B cell (primary cell): ENCODE measurements at regions not wholly inside any gene's neighbourhood (a gene's known extent, or its start where the extent isn't known, plus 50 kb on each side); places are given as distances from the start of the nearest gene placed in this dataset.

Experiments used
- ATAC-seq: fragments of 200-7000 bp; cut with Tn5 transposase; one replicate; pipeline ENCODE4 v1.10.0; 2021; ENCODE audit warnings: low read depth, mild to moderate bottlenecking, moderate number of reproducible peaks, moderate library complexity
- CTCF ChIA-PET: fragments of 350-600 bp; sonication (Branson Sonifier 250); formaldehyde crosslinking; loops from one replicate; lab custom pipeline; 2021; ENCODE audit warnings: antibody characterized with exemption, inconsistent platforms; lab: Charles Lee
- POLR2A ChIA-PET: fragments of 350-600 bp; sonication (Branson Sonifier 250); formaldehyde crosslinking; loops from one replicate; lab custom pipeline; 2021; ENCODE audit warnings: antibody characterized with exemption; lab: Charles Lee
- DNase-seq: peaks from one replicate; pipeline ENCODE4 v3.0.0; 2013
- H2AFZ ChIP-seq: 2 replicates; pipeline ENCODE4 v1.6.1; 2012; ENCODE audit warnings: mild to moderate bottlenecking, low read depth, low read length; ENCODE audit not compliant: insufficient read depth, poor library complexity, severe bottlenecking
- H3K27ac ChIP-seq, 2 donors: 1 replicate in 1 of 2; 2 replicates in 1 of 2; pipeline ENCODE4 v1.5.1; 2012 to 2013; ENCODE audit warnings: low read length in 2 of 2, mild to moderate bottlenecking in 2 of 2, moderate library complexity in 1 of 2
- H3K27me3 ChIP-seq, 4 experiments: fragments of 200-600 bp in 1 of 4; sonication (generic) in 1 of 4; replicated peaks in 1 of 4; 1 replicate in 2 of 4; 2 replicates in 2 of 4; pipeline versions ENCODE4 v1.6.1 to v1.7.0; 2013 to 2016; ENCODE audit warnings: low read length in 3 of 4, mild to moderate bottlenecking in 2 of 4, mixed read lengths in 1 of 4, moderate library complexity in 1 of 4; ENCODE audit not compliant: insufficient read depth in 4 of 4, control insufficient read depth in 3 of 4; ENCODE audit errors: control extremely low read depth in 1 of 4
- H3K36me3 ChIP-seq, 2 experiments: replicated peaks in 1 of 2; 1 replicate in 1 of 2; 2 replicates in 1 of 2; pipeline versions ENCODE4 v1.6.1 to v1.7.1; 2013; ENCODE audit warnings: low read length in 1 of 2; ENCODE audit not compliant: insufficient read depth in 2 of 2, control insufficient read depth in 1 of 2; ENCODE audit errors: control extremely low read depth in 1 of 2, extremely low read depth in 1 of 2
- H3K4me1 ChIP-seq, 2 donors: fragments of 200-600 bp in 1 of 2; sonication (generic) in 1 of 2; 1 replicate in 1 of 2; 2 replicates in 1 of 2; pipeline versions ENCODE4 v1.5.1 to v1.6.1; 2013 to 2017; ENCODE audit warnings: low read length in 2 of 2; ENCODE audit not compliant: control insufficient read depth in 2 of 2, insufficient read depth in 2 of 2
- H3K4me2 ChIP-seq: replicated peaks from 2 replicates; pipeline ENCODE3; 2012; ENCODE audit warnings: mild to moderate bottlenecking, low read depth, low read length; ENCODE audit not compliant: poor library complexity, severe bottlenecking
- H3K4me3 ChIP-seq, 5 experiments: fragments of 200-600 bp in 1 of 5; sonication (generic) in 1 of 5; 1 replicate in 3 of 5; 2 replicates in 2 of 5; pipeline versions ENCODE4 v1.5.1 to v1.7.0; 2011 to 2016; ENCODE audit warnings: low read length in 4 of 5, mild to moderate bottlenecking in 4 of 5, low read depth in 2 of 5, control low read depth in 1 of 5, moderate library complexity in 1 of 5; ENCODE audit not compliant: insufficient read depth in 1 of 5; ENCODE audit errors: control extremely low read depth in 1 of 5, extremely low read depth in 1 of 5
- H3K79me2 ChIP-seq: fragments of 200-600 bp; sonication (generic); one replicate; pipeline ENCODE4 v1.6.0; 2016; ENCODE audit warnings: low read length; ENCODE audit not compliant: control insufficient read depth, insufficient read depth
- H3K9ac ChIP-seq: fragments of 200-600 bp; sonication (generic); 2 replicates; pipeline ENCODE4 v1.6.1; 2017; ENCODE audit warnings: mild to moderate bottlenecking, low read length, moderate library complexity
- H3K9me3 ChIP-seq, 3 donors: one replicate each; pipeline versions ENCODE4 v1.6.1 to v1.7.1; 2013; ENCODE audit warnings: low read length in 2 of 3; ENCODE audit not compliant: control insufficient read depth in 2 of 3, insufficient read depth in 1 of 3; ENCODE audit errors: control extremely low read depth in 1 of 3
- H4K20me1 ChIP-seq: 2 replicates; pipeline ENCODE4 v1.6.0; 2012; ENCODE audit warnings: mild to moderate bottlenecking, low read length; ENCODE audit not compliant: insufficient read depth, control insufficient read depth, poor library complexity, severe bottlenecking
- H3K27ac Mint-ChIP-seq: one replicate; pipeline ENCODE4 v1.8.0; 2021; ENCODE audit warnings: mixed read lengths
- H3K27me3 Mint-ChIP-seq: one replicate; pipeline ENCODE4 v1.8.0; 2021; ENCODE audit warnings: mixed read lengths
- H3K4me1 Mint-ChIP-seq: one replicate; pipeline ENCODE4 v1.8.0; 2021; ENCODE audit warnings: mixed read lengths
- H3K4me3 Mint-ChIP-seq: one replicate; pipeline ENCODE4 v1.8.0; 2021; ENCODE audit warnings: mixed read lengths
- H3K9me3 Mint-ChIP-seq: one replicate; pipeline ENCODE4 v1.8.0; 2022; ENCODE audit warnings: mixed read lengths; ENCODE audit not compliant: insufficient read depth
- EZH2 ChIP-seq: IDR thresholded peaks from 2 replicates; pipeline ENCODE4 v1.6.1; 2012; ENCODE audit warnings: borderline replicate concordance, low read depth, mild to moderate bottlenecking, moderate library complexity, low read length; ENCODE audit not compliant: insufficient read depth, poor library complexity, severe bottlenecking
- WGBS: methylation state at CpG from one replicate; pipeline ENCODE4 v1.1.5; 2013; ENCODE audit warnings: missing lambda C conversion rate; ENCODE audit not compliant: insufficient coverage; 5-methylcytosine and 5-hydroxymethylcytosine counted together
- intact Hi-C: fragments of 100-400 bp; cut with micrococcal nuclease; formaldehyde crosslinking; loops from one replicate; pipeline ENCODE4 v1.10.0; 2022
- TF ChIP-seq, protein P1 (sequence below): fragments of 200-600 bp; IDR thresholded peaks from one replicate; pipeline ENCODE4 v1.8.0; 2022; ENCODE audit warnings: antibody characterized with exemption, mild to moderate bottlenecking

DNA sequence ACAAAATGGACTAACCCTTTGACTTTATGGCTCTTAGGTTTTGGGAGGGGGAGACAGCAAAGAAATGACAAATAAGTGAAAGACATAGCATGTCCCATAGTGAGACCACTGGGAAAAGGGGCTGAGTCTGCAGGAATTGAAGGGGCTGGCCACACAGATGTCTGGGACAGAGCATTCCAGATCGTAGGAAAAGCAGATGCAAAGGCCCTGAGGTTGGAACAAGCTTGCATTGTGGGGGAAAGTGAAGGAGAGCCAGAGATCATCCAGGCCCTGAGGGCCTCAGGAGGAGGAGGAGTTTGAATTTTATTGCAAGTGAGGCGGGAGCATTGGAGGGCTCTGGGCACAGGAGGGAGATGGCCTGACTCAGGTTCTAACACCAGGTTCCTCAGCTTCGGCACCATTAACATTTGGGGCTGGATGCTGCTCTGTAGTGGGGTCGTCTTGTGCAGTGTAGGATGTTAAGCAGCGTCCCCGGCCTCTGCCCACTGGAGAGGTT is 97.5 kb downstream of the CEBPB start:
- no peak for ATAC-seq
- Histone ChIP-seq H3K9me3 (no peaks in the 10 kb centered on the region), H3K9ac (no peak overlapping the region), H3K27ac (no peak overlapping the region), H3K4me2 (no peak overlapping the region), H3K36me3 (no peaks in the 10 kb centered on the region), H3K79me2 (no peaks in the 10 kb centered on the region), H3K4me1 (peaks cover 18 to 23% of the 10 kb centered on the region in 2 donors), H3K4me3 (no peak overlapping the region), H4K20me1 (no peaks in the 10 kb centered on the region), H2AFZ (no peak overlapping the region), H3K27me3 (peaks cover 0 to 5% (median 2%) of the 10 kb centered on the region in 4 experiments)
- no peaks in the 10 kb centered on the region for H3K9me3 Mint-ChIP-seq
- H3K4me3 Mint-ChIP-seq, result no peak overlapping the region
- 92% methylated on average over 4 of the region's 6 CpGs for WGBS
- CTCF ChIA-PET, result no interaction called here
- intact Hi-C loops, result no loop called here
- no peak for TF ChIP-seq EZH2
- TF ChIP-seq, protein P1, sequence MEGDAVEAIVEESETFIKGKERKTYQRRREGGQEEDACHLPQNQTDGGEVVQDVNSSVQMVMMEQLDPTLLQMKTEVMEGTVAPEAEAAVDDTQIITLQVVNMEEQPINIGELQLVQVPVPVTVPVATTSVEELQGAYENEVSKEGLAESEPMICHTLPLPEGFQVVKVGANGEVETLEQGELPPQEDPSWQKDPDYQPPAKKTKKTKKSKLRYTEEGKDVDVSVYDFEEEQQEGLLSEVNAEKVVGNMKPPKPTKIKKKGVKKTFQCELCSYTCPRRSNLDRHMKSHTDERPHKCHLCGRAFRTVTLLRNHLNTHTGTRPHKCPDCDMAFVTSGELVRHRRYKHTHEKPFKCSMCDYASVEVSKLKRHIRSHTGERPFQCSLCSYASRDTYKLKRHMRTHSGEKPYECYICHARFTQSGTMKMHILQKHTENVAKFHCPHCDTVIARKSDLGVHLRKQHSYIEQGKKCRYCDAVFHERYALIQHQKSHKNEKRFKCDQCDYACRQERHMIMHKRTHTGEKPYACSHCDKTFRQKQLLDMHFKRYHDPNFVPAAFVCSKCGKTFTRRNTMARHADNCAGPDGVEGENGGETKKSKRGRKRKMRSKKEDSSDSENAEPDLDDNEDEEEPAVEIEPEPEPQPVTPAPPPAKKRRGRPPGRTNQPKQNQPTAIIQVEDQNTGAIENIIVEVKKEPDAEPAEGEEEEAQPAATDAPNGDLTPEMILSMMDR, result no peak
- peaks cover 27% of the 10 kb centered on the region for H3K27me3 Mint-ChIP-seq
- no peak overlapping the region for H3K27ac Mint-ChIP-seq
- DNase-seq, result no peak
- peaks cover 20% of the 10 kb centered on the region for H3K4me1 Mint-ChIP-seq
- POLR2A ChIA-PET, result no interaction called here

GRCh38 chr20:50289581-50289980 is 99.0 kb downstream of the CEBPB start:
- Histone ChIP-seq H2AFZ (no peak overlapping the region), H3K4me3 (no peak overlapping the region), H3K27me3 (peaks cover 0 to 5% (median 2%) of the 10 kb centered on the region in 4 experiments), H3K27ac (no peak overlapping the region), H3K4me1 (peaks cover 18 to 23% of the 10 kb centered on the region in 2 donors), H3K9me3 (no peaks in the 10 kb centered on the region), H3K79me2 (no peaks in the 10 kb centered on the region), H3K4me2 (no peak overlapping the region), H3K36me3 (no peaks in the 10 kb centered on the region), H3K9ac (no peak overlapping the region), H4K20me1 (no peaks in the 10 kb centered on the region)
- no peak overlapping the region for H3K27ac Mint-ChIP-seq
- POLR2A ChIA-PET, result no interaction called here
- WGBS, result 94% methylated on average over 8 of the region's 10 CpGs
- ATAC-seq, result no peak
- H3K4me1 Mint-ChIP-seq, result peaks cover 20% of the 10 kb centered on the region
- peaks cover 27% of the 10 kb centered on the region for H3K27me3 Mint-ChIP-seq
- intact Hi-C loops, result no loop called here
- CTCF ChIA-PET, result no interaction called here
- H3K4me3 Mint-ChIP-seq, result no peak overlapping the region
- TF ChIP-seq, protein P1, result no peak
- no peak for TF ChIP-seq EZH2
- H3K9me3 Mint-ChIP-seq, result no peaks in the 10 kb centered on the region
- no peak for DNase-seq
